ENCODE measurements at regions not wholly inside any gene's neighbourhood (a gene's known extent, or its start where the extent isn't known, plus 50 kb on each side); places are given as distances from the start of the nearest gene placed in this dataset.

DNA sequence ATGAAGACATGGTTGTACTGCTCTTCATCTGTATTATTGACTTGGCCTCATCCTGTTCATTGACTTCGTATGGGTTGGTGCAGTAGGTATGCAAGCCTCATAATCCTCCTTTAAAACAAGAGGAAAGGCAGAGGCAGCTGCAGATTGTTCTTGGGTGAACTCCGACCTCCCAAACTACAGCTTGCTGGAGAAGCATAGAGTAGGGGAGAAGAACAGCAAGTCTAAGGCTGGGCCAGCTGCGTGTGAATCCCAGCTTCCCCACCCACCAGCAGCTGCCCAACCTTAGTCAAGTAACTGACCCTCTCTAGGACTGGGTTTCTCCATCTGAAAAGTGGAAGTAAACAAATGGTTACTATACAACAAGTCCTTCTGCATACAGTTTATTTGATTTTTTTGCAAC lies 114.5 kb upstream of the WWC1 start:
- Histone ChIP-seq H3K4me3 (replicated peaks; ENCODE audit: low read depth, low read length) (no peak overlapping the region), H3K27me3 (replicated peaks; ENCODE audit: control insufficient read depth, insufficient read depth, low read length) (no peaks in the 10 kb centered on the region), H3K36me3 (ENCODE audit: control insufficient read depth, insufficient read depth, low read length) (no peaks in the 10 kb centered on the region)
- no peak for DNase-seq (ENCODE audit: extremely low read depth, insufficient read length)
- TF ChIP-seq CTCF (IDR thresholded peaks at IDR 0.05; ENCODE audit: insufficient read depth, low read length, poor library complexity, severe bottlenecking), result no peak

- H3K36me3 ChIP-seq (ENCODE audit: control insufficient read depth, insufficient read depth, low read length), result no peaks in the 10 kb centered on the region
- H3K27me3 ChIP-seq (replicated peaks; ENCODE audit: control insufficient read depth, insufficient read depth, low read length), result no peaks in the 10 kb centered on the region
- no peak for TF ChIP-seq CTCF (IDR thresholded peaks at IDR 0.05; ENCODE audit: insufficient read depth, low read length, poor library complexity, severe bottlenecking)
- no peak overlapping the region for H3K4me3 ChIP-seq (replicated peaks; ENCODE audit: low read depth, low read length)
- DNase-seq (ENCODE audit: extremely low read depth, insufficient read length), result peak; percentile 31
Measured at GRCh38 chr5:168177831-168178450, 113.5 kb upstream of the WWC1 start.

GRCh38 chr5:168179192-168179593 lies 112.3 kb upstream of the WWC1 start:
- H3K36me3 ChIP-seq (ENCODE audit: control insufficient read depth, insufficient read depth, low read length), result no peaks in the 10 kb centered on the region
- no peak overlapping the region for H3K4me3 ChIP-seq (replicated peaks; ENCODE audit: low read depth, low read length)
- no peak for DNase-seq (ENCODE audit: extremely low read depth, insufficient read length)
- TF ChIP-seq CTCF (IDR thresholded peaks at IDR 0.05; ENCODE audit: insufficient read depth, low read length, poor library complexity, severe bottlenecking), result no peak
- H3K27me3 ChIP-seq (replicated peaks; ENCODE audit: control insufficient read depth, insufficient read depth, low read length), result no peaks in the 10 kb centered on the region

DNA sequence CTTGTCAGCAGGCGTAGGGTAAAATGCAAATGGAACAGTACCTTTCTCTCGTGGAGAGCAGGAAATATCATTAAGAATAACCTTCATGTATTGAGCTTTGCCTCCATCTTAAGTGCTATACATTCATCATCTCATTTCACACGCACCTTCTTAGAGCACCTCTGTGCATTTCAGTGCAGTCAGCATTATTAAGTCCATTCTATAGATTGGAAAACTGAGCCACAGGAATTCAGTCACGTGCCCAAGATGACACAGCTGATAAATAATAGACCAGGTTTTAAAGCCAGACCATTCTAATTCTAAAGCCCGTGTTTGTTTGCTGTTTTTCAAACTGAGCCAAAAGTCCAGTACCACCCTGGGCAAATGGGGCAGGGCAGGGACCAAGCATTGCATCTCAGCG lies 109.2 kb upstream of the WWC1 start:
- TF ChIP-seq CTCF (IDR thresholded peaks at IDR 0.05; ENCODE audit: insufficient read depth, low read length, poor library complexity, severe bottlenecking), result no peak
- no peak for DNase-seq (ENCODE audit: extremely low read depth, insufficient read length)
- Histone ChIP-seq H3K4me3 (replicated peaks; ENCODE audit: low read depth, low read length) (no peak overlapping the region), H3K27me3 (replicated peaks; ENCODE audit: control insufficient read depth, insufficient read depth, low read length) (no peaks in the 10 kb centered on the region), H3K36me3 (ENCODE audit: control insufficient read depth, insufficient read depth, low read length) (no peaks in the 10 kb centered on the region)

DNA sequence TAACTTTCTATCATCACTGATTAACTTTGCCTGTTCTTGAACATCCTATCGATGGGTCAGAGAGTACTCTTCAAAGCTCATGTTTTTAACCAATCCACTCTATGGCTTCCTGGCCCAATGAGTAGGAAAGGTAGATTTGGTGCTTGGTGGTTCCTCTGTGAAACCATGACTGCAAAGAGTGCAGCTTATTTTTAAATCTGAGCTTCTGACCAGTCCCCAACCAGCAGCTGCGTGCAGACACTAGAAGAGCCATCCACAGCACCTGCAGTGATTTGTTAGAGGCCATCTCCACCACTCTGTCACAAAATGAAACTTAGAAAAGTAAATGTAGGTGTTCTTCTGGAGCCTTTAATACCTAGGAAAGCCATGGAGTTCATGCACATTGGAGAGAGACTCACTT lies 107.3 kb upstream of the WWC1 start:
- H3K27me3 ChIP-seq (replicated peaks; ENCODE audit: control insufficient read depth, insufficient read depth, low read length), result no peaks in the 10 kb centered on the region
- DNase-seq (ENCODE audit: extremely low read depth, insufficient read length), result no peak
- H3K4me3 ChIP-seq (replicated peaks; ENCODE audit: low read depth, low read length), result no peak overlapping the region
- TF ChIP-seq CTCF (IDR thresholded peaks at IDR 0.05; ENCODE audit: insufficient read depth, low read length, poor library complexity, severe bottlenecking), result no peak
- no peaks in the 10 kb centered on the region for H3K36me3 ChIP-seq (ENCODE audit: control insufficient read depth, insufficient read depth, low read length)
